H1 (cell line): ENCODE measurements at regions not wholly inside any gene's neighbourhood (a gene's known extent, or its start where the extent isn't known, plus 50 kb on each side); places are given as distances from the start of the nearest gene placed in this dataset.

Source experiments
- CBX8 ChIP-seq: fragments of 300-800, 300-1000 bp; sonication (generic); IDR thresholded peaks from 2 replicates; pipeline ENCODE4 v1.7.1; 2016; ENCODE audit warnings: low read depth, low read length, borderline replicate concordance
- EGR1 ChIP-seq: IDR thresholded peaks from 2 replicates; pipeline ENCODE4 v1.6.1; 2011; ENCODE audit warnings: low read depth, low read length, borderline replicate concordance
- EZH2 ChIP-seq: fragments of 200-600 bp; sonication (generic); IDR thresholded peaks from 2 replicates; pipeline ENCODE4 v1.7.1; 2012; ENCODE audit warnings: low read depth, mild to moderate bottlenecking, moderate library complexity, low read length, inconsistent platforms; ENCODE audit not compliant: severe bottlenecking
- KDM5A ChIP-seq: fragments of 200-600 bp; IDR thresholded peaks from 2 replicates; pipeline ENCODE4 v1.7.1; 2012; ENCODE audit warnings: mild to moderate bottlenecking, low read length, inconsistent platforms, mixed read lengths
- POLR2A ChIP-seq, 2 experiments: IDR thresholded peaks; 1 replicate in 1 of 2; 2 replicates in 1 of 2; pipeline ENCODE4 v1.6.1; 2011; ENCODE audit warnings: low read depth in 2 of 2, low read length in 2 of 2, mild to moderate bottlenecking in 2 of 2; ENCODE audit errors: control extremely low read depth in 1 of 2
- POLR2AphosphoS5 ChIP-seq: IDR thresholded peaks from 2 replicates; pipeline ENCODE4 v1.6.1; 2011; ENCODE audit warnings: low read depth, low read length
- TBP ChIP-seq: IDR thresholded peaks from 2 replicates; pipeline ENCODE4 v1.6.1; 2011; ENCODE audit warnings: low read depth, low read length, improper control_type of control experiment
- TCF12 ChIP-seq: IDR thresholded peaks from 2 replicates; pipeline ENCODE4 v1.6.1; 2011; ENCODE audit warnings: low read depth, mild to moderate bottlenecking, low read length
- TF ChIP-seq, protein P1 (sequence below), 3 experiments: IDR thresholded peaks; 1 replicate in 2 of 3; 2 replicates in 1 of 3; pipeline versions ENCODE4 v1.5.1 to v1.6.1; 2011; ENCODE audit warnings: low read length in 3 of 3, mild to moderate bottlenecking in 3 of 3, inconsistent platforms in 2 of 3, low read depth in 1 of 3, moderate library complexity in 1 of 3; ENCODE audit not compliant: insufficient read depth in 1 of 3; ENCODE audit errors: control extremely low read depth in 1 of 3

GRCh38 chr4:96247096-96247495, 407.2 kb downstream of the PDHA2 start:
- TF ChIP-seq EZH2 (no peak), KDM5A (no peak), TCF12 (no peak), EGR1 (no peak), CBX8 (no peak), POLR2A (IDR thresholded peaks at IDR 0.05; ENCODE audit: control extremely low read depth in 1 of 2, low read depth in 2 of 2, low read length in 2 of 2) (no peak), TBP (no peak), POLR2AphosphoS5 (no peak)
- TF ChIP-seq, protein P1, sequence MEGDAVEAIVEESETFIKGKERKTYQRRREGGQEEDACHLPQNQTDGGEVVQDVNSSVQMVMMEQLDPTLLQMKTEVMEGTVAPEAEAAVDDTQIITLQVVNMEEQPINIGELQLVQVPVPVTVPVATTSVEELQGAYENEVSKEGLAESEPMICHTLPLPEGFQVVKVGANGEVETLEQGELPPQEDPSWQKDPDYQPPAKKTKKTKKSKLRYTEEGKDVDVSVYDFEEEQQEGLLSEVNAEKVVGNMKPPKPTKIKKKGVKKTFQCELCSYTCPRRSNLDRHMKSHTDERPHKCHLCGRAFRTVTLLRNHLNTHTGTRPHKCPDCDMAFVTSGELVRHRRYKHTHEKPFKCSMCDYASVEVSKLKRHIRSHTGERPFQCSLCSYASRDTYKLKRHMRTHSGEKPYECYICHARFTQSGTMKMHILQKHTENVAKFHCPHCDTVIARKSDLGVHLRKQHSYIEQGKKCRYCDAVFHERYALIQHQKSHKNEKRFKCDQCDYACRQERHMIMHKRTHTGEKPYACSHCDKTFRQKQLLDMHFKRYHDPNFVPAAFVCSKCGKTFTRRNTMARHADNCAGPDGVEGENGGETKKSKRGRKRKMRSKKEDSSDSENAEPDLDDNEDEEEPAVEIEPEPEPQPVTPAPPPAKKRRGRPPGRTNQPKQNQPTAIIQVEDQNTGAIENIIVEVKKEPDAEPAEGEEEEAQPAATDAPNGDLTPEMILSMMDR (IDR thresholded peaks at IDR 0.05; ENCODE audit: control extremely low read depth in 1 of 3, insufficient read depth in 1 of 3, low read depth in 1 of 3, low read length in 3 of 3) = no peak
